Right lobe of liver (tissue), 4 donors: ENCODE measurements at regions not wholly inside any gene's neighbourhood (a gene's known extent, or its start where the extent isn't known, plus 50 kb on each side); places are given as distances from the start of the nearest gene placed in this dataset.

Experiments
- CTCF ChIP-seq, 4 donors: fragments of 200-600 bp in 3 of 4; fragments of 450-650 bp in 1 of 4; IDR thresholded peaks; one replicate each; pipeline versions ENCODE4 v1.5.1 to v1.8.0; 2016 to 2022; ENCODE audit warnings: antibody characterized with exemption in 4 of 4, mild to moderate bottlenecking in 2 of 4
- POLR2A ChIP-seq: fragments of 450-650 bp; IDR thresholded peaks from one replicate; pipeline ENCODE4 v1.6.1; 2017; ENCODE audit warnings: antibody characterized with exemption, mild to moderate bottlenecking
- donor health status: DM: no; HTN: no; CAD: no.
- donor health status: DM: no; HTN: no; CAD: no.
- donor health status: DM: no; HTN: yes; CAD: no.

GRCh38 chr3:106343811-106344210, 475.0 kb upstream of the CBLB start:
- no peak for TF ChIP-seq CTCF (IDR thresholded peaks at IDR 0.05)
- TF ChIP-seq POLR2A, result no peak
